ENCODE measurements at regions not wholly inside any gene's neighbourhood (a gene's known extent, or its start where the extent isn't known, plus 50 kb on each side); places are given as distances from the start of the nearest gene placed in this dataset.
A peak's percentile ranks its signal among the peaks of the same experiment; 100 is the strongest.

DNA sequence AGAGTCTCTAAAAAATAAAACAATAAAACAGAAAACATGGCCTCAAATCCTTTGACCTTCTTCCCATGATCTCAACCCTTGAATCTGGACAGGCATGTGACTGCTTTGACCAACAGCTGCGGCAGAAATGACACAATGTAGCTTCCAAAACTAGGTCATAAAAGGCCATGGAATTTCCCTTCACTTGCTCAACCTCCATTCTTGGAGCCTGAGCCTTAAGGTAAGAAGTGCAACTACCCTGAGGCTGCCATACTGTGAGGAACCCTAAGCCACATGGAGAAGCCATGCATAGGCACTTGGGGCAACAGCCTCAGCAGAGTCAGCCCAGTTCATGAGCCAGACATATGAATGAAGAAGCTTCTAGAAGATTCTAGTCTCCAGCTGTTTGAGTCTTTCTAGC lies 75.7 kb upstream of the BRD7 start (continued):
- TF ChIP-seq, protein P1, sequence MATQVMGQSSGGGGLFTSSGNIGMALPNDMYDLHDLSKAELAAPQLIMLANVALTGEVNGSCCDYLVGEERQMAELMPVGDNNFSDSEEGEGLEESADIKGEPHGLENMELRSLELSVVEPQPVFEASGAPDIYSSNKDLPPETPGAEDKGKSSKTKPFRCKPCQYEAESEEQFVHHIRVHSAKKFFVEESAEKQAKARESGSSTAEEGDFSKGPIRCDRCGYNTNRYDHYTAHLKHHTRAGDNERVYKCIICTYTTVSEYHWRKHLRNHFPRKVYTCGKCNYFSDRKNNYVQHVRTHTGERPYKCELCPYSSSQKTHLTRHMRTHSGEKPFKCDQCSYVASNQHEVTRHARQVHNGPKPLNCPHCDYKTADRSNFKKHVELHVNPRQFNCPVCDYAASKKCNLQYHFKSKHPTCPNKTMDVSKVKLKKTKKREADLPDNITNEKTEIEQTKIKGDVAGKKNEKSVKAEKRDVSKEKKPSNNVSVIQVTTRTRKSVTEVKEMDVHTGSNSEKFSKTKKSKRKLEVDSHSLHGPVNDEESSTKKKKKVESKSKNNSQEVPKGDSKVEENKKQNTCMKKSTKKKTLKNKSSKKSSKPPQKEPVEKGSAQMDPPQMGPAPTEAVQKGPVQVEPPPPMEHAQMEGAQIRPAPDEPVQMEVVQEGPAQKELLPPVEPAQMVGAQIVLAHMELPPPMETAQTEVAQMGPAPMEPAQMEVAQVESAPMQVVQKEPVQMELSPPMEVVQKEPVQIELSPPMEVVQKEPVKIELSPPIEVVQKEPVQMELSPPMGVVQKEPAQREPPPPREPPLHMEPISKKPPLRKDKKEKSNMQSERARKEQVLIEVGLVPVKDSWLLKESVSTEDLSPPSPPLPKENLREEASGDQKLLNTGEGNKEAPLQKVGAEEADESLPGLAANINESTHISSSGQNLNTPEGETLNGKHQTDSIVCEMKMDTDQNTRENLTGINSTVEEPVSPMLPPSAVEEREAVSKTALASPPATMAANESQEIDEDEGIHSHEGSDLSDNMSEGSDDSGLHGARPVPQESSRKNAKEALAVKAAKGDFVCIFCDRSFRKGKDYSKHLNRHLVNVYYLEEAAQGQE (IDR thresholded peaks at IDR 0.05) = no peak

DNA sequence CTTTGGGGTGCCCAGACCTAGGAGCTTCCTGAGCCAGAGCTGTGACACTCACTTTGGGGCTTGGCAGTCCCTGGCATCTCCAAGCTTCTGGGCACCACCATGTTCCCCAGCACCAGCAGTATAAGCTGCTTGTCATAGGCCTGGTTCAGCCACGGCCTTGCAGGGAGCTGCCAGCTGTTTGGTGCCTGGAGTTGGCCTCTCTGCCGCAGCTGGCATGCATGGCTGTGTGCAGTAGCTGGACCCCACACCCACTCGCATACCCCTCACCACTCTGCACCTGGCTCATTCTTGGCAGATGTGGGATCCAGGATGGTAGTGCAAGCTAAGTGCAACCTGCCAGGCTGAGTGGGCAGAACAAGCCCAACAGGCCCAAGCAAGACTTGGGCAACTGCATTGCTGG lies 73.4 kb upstream of the BRD7 start:
- no peak for DNase-seq (ENCODE audit: low spot score)

More for the DNA sequence above, 73.4 kb upstream of the BRD7 start:
- Histone ChIP-seq H3K9me3 (ENCODE audit: control insufficient read depth in 4 of 4, low read length in 3 of 4) (peaks cover 10 to 26% (median 23%) of the 10 kb centered on the region in 4 donors), H3K36me3 (ENCODE audit: control insufficient read depth in 4 of 4, insufficient read depth in 3 of 4, low read depth in 1 of 4, low read length in 3 of 4) (no peaks in the 10 kb centered on the region), H3K27me3 (ENCODE audit: control insufficient read depth in 4 of 4, insufficient read depth in 4 of 4, low read length in 3 of 4) (no peaks in the 10 kb centered on the region), H3K27ac (ENCODE audit: low read depth in 1 of 2, low read length in 2 of 2) (no peak overlapping the region), H3K4me3 (ENCODE audit: low read depth in 1 of 3, low read length in 3 of 3) (peak overlapping the region in 1 of 3 donors; percentile 7), H3K4me1 (ENCODE audit: control insufficient read depth in 4 of 4, insufficient read depth in 4 of 4, low read length in 3 of 4) (no peaks in the 10 kb centered on the region), H3K9ac (ENCODE audit: low read depth in 1 of 2, low read length in 2 of 2) (no peak overlapping the region)
- TF ChIP-seq RXRA (IDR thresholded peaks at IDR 0.05) (no peak), EGR1 (IDR thresholded peaks at IDR 0.05; ENCODE audit: low read depth in 2 of 2) (no peak), FOXA2 (IDR thresholded peaks at IDR 0.05) (no peak), JUND (IDR thresholded peaks at IDR 0.05) (no peak), RAD21 (IDR thresholded peaks at IDR 0.05) (no peak), TAF1 (conservative IDR thresholded peaks at IDR 0.05) (no peak), SP1 (IDR thresholded peaks at IDR 0.05) (no peak), FOXA1 (IDR thresholded peaks at IDR 0.05) (no peak)
- TF ChIP-seq, protein P2, sequence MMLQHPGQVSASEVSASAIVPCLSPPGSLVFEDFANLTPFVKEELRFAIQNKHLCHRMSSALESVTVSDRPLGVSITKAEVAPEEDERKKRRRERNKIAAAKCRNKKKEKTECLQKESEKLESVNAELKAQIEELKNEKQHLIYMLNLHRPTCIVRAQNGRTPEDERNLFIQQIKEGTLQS (IDR thresholded peaks at IDR 0.05) = no peak
- TF ChIP-seq, protein P3, sequence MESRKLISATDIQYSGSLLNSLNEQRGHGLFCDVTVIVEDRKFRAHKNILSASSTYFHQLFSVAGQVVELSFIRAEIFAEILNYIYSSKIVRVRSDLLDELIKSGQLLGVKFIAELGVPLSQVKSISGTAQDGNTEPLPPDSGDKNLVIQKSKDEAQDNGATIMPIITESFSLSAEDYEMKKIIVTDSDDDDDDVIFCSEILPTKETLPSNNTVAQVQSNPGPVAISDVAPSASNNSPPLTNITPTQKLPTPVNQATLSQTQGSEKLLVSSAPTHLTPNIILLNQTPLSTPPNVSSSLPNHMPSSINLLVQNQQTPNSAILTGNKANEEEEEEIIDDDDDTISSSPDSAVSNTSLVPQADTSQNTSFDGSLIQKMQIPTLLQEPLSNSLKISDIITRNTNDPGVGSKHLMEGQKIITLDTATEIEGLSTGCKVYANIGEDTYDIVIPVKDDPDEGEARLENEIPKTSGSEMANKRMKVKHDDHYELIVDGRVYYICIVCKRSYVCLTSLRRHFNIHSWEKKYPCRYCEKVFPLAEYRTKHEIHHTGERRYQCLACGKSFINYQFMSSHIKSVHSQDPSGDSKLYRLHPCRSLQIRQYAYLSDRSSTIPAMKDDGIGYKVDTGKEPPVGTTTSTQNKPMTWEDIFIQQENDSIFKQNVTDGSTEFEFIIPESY (IDR thresholded peaks at IDR 0.05) = no peak
- TF ChIP-seq, protein P4, sequence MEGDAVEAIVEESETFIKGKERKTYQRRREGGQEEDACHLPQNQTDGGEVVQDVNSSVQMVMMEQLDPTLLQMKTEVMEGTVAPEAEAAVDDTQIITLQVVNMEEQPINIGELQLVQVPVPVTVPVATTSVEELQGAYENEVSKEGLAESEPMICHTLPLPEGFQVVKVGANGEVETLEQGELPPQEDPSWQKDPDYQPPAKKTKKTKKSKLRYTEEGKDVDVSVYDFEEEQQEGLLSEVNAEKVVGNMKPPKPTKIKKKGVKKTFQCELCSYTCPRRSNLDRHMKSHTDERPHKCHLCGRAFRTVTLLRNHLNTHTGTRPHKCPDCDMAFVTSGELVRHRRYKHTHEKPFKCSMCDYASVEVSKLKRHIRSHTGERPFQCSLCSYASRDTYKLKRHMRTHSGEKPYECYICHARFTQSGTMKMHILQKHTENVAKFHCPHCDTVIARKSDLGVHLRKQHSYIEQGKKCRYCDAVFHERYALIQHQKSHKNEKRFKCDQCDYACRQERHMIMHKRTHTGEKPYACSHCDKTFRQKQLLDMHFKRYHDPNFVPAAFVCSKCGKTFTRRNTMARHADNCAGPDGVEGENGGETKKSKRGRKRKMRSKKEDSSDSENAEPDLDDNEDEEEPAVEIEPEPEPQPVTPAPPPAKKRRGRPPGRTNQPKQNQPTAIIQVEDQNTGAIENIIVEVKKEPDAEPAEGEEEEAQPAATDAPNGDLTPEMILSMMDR (IDR thresholded peaks at IDR 0.05; ENCODE audit: low read depth, low read length, missing input control) = no peak
- TF ChIP-seq, protein P5, sequence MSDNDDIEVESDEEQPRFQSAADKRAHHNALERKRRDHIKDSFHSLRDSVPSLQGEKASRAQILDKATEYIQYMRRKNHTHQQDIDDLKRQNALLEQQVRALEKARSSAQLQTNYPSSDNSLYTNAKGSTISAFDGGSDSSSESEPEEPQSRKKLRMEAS (IDR thresholded peaks at IDR 0.05) = no peak
- 94% methylated on average over 3 of the region's 3 CpGs for WGBS
